ENCODE measurements at regions not wholly inside any gene's neighbourhood (a gene's known extent, or its start where the extent isn't known, plus 50 kb on each side); places are given as distances from the start of the nearest gene placed in this dataset.

GRCh38 chr14:89592961-89593360, 175.9 kb upstream of the FOXN3 start:
- Histone ChIP-seq H3K9me3 (no peaks in the 10 kb centered on the region), H3K27ac (no peak overlapping the region), H3K4me1 (no peaks in the 10 kb centered on the region), H3K36me3 (ENCODE audit: low read depth, missing control alignments) (no peaks in the 10 kb centered on the region), H3K4me3 (no peak overlapping the region), H3K27me3 (no peaks in the 10 kb centered on the region)
- TF ChIP-seq CTCF (IDR thresholded peaks at IDR 0.05) (no peak), POLR2A (IDR thresholded peaks at IDR 0.05) (no peak)
- intact Hi-C loops (cut with DNase I; ENCODE audit: low total_unique reads) = no loop called here
- DNase-seq = no peak

- WGBS, 2 donors = 77 to 86% methylated on average over 11 of the region's 11 CpGs
- Histone ChIP-seq H3K36me3 (ENCODE audit: low read depth, missing control alignments) (no peaks in the 10 kb centered on the region), H3K9me3 (no peaks in the 10 kb centered on the region), H3K27me3 (no peaks in the 10 kb centered on the region), H3K27ac (no peak overlapping the region), H3K4me1 (no peaks in the 10 kb centered on the region), H3K4me3 (no peak overlapping the region)
- intact Hi-C loops (cut with DNase I; ENCODE audit: low total_unique reads) = no loop called here
- TF ChIP-seq CTCF (IDR thresholded peaks at IDR 0.05) = no peak
- TF ChIP-seq POLR2A (IDR thresholded peaks at IDR 0.05) = no peak
- DNase-seq = no peak
These were observed 172.5 kb upstream of the FOXN3 start for GRCh38 chr14:89589400-89590118.

- no peak for DNase-seq
- H3K27me3 ChIP-seq = no peaks in the 10 kb centered on the region
- H3K36me3 ChIP-seq (ENCODE audit: low read depth, missing control alignments) = no peaks in the 10 kb centered on the region
- TF ChIP-seq CTCF (IDR thresholded peaks at IDR 0.05) (no peak), POLR2A (IDR thresholded peaks at IDR 0.05) (no peak)
- intact Hi-C loops (cut with DNase I; ENCODE audit: low total_unique reads) = no loop called here
- no peak overlapping the region for H3K4me3 ChIP-seq
- no peak overlapping the region for H3K27ac ChIP-seq
- WGBS, 2 donors = 54 to 73% methylated on average over 1 of the region's 1 CpG
- no peaks in the 10 kb centered on the region for H3K4me1 ChIP-seq
- no peaks in the 10 kb centered on the region for H3K9me3 ChIP-seq
These were observed 171.8 kb upstream of the FOXN3 start for GRCh38 chr14:89588840-89589296.

- no peak overlapping the region for H3K27ac ChIP-seq
- DNase-seq = no peak
- TF ChIP-seq POLR2A (IDR thresholded peaks at IDR 0.05) = no peak
- TF ChIP-seq CTCF (IDR thresholded peaks at IDR 0.05) = no peak
- 90 to 92% methylated on average over 5 of the region's 5 CpGs for WGBS, 2 donors
- H3K36me3 ChIP-seq (ENCODE audit: low read depth, missing control alignments) = no peaks in the 10 kb centered on the region
- H3K4me1 ChIP-seq = no peaks in the 10 kb centered on the region
- intact Hi-C loops (cut with DNase I; ENCODE audit: low total_unique reads) = no loop called here
- no peaks in the 10 kb centered on the region for H3K27me3 ChIP-seq
- no peaks in the 10 kb centered on the region for H3K9me3 ChIP-seq
- no peak overlapping the region for H3K4me3 ChIP-seq
These were observed 171.0 kb upstream of the FOXN3 start for GRCh38 chr14:89588016-89588415.

GRCh38 chr14:89587136-89587420, 170.0 kb upstream of the FOXN3 start:
- Histone ChIP-seq H3K27me3 (no peaks in the 10 kb centered on the region), H3K4me1 (no peaks in the 10 kb centered on the region), H3K4me3 (no peak overlapping the region), H3K9me3 (no peaks in the 10 kb centered on the region), H3K27ac (no peak overlapping the region), H3K36me3 (ENCODE audit: low read depth, missing control alignments) (no peaks in the 10 kb centered on the region)
- 84 to 86% methylated on average over 5 of the region's 5 CpGs for WGBS, 2 donors
- intact Hi-C loops (cut with DNase I; ENCODE audit: low total_unique reads) = no loop called here
- TF ChIP-seq CTCF (IDR thresholded peaks at IDR 0.05) (no peak), POLR2A (IDR thresholded peaks at IDR 0.05) (no peak)
- no peak for DNase-seq
